Heart left ventricle (tissue), 13 donors: ENCODE measurements at regions not wholly inside any gene's neighbourhood (a gene's known extent, or its start where the extent isn't known, plus 50 kb on each side); places are given as distances from the start of the nearest gene placed in this dataset.

Experiments used
- CTCF ChIP-seq, 12 donors: fragments of 200-600 bp; sonication (generic) in 4 of 12; IDR thresholded peaks; one replicate each; pipeline versions ENCODE4 v1.5.0 to v1.8.0; 2018 to 2022; ENCODE audit warnings: antibody characterized with exemption in 12 of 12, mild to moderate bottlenecking in 5 of 12
- POLR2A ChIP-seq, 2 donors: fragments of 450-650 bp; IDR thresholded peaks; one replicate each; pipeline ENCODE4 v1.6.1; 2017; ENCODE audit warnings: antibody characterized with exemption in 2 of 2, mild to moderate bottlenecking in 2 of 2, moderate library complexity in 2 of 2
- donor health status: ischemic (EF 13 %, LVEDD 7.1; RV severe dilation, severe dysfunction).
- donor health status: DM: no; HTN: yes; CAD: no.
- donor health status: DM: no; HTN: no; CAD: no.
- donor health status: ischemic (EF 25% LVEDD 6.9; RV normal size, moderate dysfunction).
- donor health status: ischemic (EF 25% LVEDD 5.7; RV mildly dilated, moderate dysfunction).
- donor health status: ischemic (EF 35%, LVEDD 5.7; RV mildly dilated, moderate dysfunction).
- donor health status: nonischemic (EF 11% LVEDD 7.7; RV severe dilation, severe dysfunction).
- donor health status: DM: yes; HTN: yes; CAD: no.
- donor health status: PGD.
- donor health status: ischemic (EF 29% LVEDD 5.4; RV normal size, mild dysfunction).
- donor health status: nonischemic (EF 23%, LVEDD 6.1; RV moderate dilation, normal function).

DNA sequence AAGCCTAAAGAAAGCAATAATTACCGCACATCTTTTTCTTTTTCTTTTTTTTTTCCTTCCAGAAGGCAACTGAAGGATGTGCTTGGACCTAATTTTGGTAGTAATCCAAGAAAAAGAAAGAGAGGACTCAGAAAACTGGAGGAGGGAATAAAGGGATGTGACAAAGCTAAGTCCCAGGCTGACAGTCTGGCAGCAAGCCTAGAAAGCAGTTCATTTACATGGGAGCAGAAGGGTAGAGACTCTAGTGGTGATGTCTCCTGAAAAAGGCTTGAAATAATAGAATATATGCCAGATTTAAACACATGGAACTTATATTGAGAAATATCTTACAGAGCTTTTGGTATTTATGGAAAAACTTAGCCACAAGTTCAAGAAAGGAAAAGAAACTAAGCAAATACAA is 101.0 kb upstream of the SHISA6 start:
- TF ChIP-seq CTCF (IDR thresholded peaks at IDR 0.05) (no peak), POLR2A (IDR thresholded peaks at IDR 0.05) (no peak)
